ENCODE measurements at regions not wholly inside any gene's neighbourhood (a gene's known extent, or its start where the extent isn't known, plus 50 kb on each side); places are given as distances from the start of the nearest gene placed in this dataset.
"Not testable (repeated sequence)": the region's sequence is repeated elsewhere in the genome, so short reads cannot be mapped to it uniquely, and the experiment has no call there.

GRCh38 chr2:103365071-103365470 lies 603.2 kb downstream of the TMEM182 start:
- DNase-seq (ENCODE audit: low read depth in 2 of 2): no peak

GRCh38 chr2:103367877-103368276 lies 606.0 kb downstream of the TMEM182 start:
- DNase-seq (ENCODE audit: low read depth in 2 of 2): no peak

DNA sequence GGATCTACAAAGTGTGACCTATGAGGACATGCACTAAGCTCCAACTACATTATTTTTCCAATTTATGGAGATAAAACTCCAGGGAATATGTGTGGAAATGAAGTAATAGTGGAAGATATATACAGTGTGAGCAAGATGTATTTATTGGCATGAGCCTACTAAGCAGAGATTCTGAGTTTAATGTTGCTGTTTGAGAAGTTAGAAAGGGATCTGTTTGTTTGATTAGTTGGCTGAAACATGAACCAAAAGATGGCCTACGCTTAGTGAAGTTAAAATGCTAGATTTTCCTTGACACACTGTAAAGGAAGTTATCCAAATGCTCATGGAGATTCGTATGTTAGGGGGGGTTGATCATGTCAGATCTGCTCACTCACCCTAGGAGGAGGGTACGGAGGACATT lies 621.7 kb downstream of the TMEM182 start:
- no peak for DNase-seq (ENCODE audit: low read depth in 2 of 2)

GRCh38 chr2:103386872-103387271 lies 625.0 kb downstream of the TMEM182 start:
- DNase-seq (ENCODE audit: low read depth in 2 of 2): no peak

- no peak for DNase-seq (ENCODE audit: low read depth in 2 of 2)
Observed at GRCh38 chr2:103387888-103388287, 626.1 kb downstream of the TMEM182 start.

- DNase-seq (ENCODE audit: low read depth in 2 of 2): no peak
Observed at GRCh38 chr2:103396152-103396551, 634.3 kb downstream of the TMEM182 start.

DNA sequence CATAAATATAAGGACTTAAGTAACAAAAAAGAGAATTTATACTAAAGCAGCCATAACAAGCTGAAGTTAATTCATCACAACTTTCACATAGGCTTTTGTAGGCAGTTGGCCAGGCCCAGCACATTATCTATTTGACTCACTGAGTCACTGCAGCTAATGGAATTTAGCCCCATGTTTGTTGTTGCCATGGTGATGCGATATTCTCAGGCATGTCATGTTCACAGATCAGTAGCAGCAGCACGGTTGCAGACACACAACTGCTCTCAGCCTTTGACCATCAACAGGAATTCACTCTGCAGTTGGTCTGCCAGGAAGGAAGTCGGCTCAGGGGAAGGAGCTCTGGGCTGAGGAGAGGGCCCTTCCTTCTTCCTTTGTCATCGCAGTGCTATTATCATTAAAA lies 639.8 kb downstream of the TMEM182 start:
- peak; percentile 20 for DNase-seq (ENCODE audit: low read depth in 2 of 2)

- DNase-seq (ENCODE audit: low read depth in 2 of 2): no peak
Observed at GRCh38 chr2:103402336-103402735, 640.5 kb downstream of the TMEM182 start.

GRCh38 chr2:103402944-103403343 lies 641.1 kb downstream of the TMEM182 start:
- DNase-seq (ENCODE audit: low read depth in 2 of 2): no peak

- DNase-seq (ENCODE audit: low read depth in 2 of 2): not testable (repeated sequence)
Observed at GRCh38 chr2:103403388-103403787, 641.6 kb downstream of the TMEM182 start.

GRCh38 chr2:103410221-103410620 lies 648.4 kb downstream of the TMEM182 start:
- no peak for DNase-seq (ENCODE audit: low read depth in 2 of 2)

GRCh38 chr2:103419506-103419905 lies 657.7 kb downstream of the TMEM182 start:
- DNase-seq (ENCODE audit: low read depth in 2 of 2): no peak

DNA sequence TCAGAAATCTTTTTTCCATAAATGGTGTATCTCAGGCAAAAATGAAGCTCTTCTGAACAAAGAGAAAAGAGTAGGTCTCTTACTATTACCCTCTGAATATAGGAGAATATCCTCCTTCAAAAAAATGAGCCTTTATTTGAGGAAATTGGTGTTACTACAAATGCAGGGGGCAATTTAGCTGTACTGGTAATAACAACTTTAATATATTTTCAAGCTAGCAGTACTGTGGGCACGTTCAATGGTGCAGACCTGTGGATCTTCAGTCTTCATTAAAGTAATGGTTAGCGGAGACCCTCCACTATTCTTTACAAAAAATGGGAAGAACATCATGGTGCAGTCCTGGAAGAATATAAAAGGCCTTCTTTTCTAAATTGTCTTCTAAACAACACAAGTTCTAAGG lies 661.3 kb downstream of the TMEM182 start:
- no peak for DNase-seq (ENCODE audit: low read depth in 2 of 2)

DNA sequence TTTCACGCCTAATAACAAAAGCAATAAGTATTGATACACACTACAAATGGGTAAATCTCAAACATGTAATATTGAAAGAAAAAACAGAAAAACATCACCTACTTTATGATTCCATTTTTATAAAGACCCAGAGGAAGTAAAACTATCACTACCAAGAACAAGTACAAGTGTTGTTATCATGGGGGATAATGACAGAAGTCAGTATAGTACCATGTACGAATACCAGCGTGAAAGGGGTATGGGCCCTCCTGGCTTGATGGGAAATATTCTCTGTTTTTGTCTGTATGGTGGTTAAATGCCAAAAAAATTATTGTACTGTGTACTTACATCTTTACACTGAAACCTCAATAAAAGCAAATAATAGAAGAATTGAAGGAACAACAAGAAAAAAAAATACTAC lies 665.7 kb downstream of the TMEM182 start:
- no peak for DNase-seq (ENCODE audit: low read depth in 2 of 2)

GRCh38 chr2:103430191-103430590 lies 668.4 kb downstream of the TMEM182 start:
- DNase-seq (ENCODE audit: low read depth in 2 of 2): no peak

GRCh38 chr2:103435010-103435409 lies 673.2 kb downstream of the TMEM182 start:
- no peak for DNase-seq (ENCODE audit: low read depth in 2 of 2)

GRCh38 chr2:103437161-103437560 lies 675.3 kb downstream of the TMEM182 start:
- DNase-seq (ENCODE audit: low read depth in 2 of 2): no peak

DNA sequence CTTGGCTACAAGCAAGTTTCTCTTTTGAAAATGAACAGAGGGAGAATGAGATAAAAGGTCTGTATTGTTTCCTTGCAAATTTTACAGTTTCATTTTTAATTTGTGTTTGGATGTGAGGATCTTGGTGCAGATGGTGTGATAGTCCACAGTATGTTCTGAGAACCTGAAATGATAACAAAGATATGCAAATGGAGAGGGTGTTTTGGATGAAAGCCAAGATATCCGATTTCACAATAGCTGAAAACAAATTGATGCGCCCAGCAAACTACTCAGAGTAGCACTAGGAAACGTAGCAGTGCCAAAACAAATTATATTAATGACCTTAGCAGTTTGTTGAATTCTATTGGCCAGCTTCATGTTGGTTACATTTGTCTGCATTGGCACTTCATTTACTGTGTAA lies 683.5 kb downstream of the TMEM182 start:
- no peak for DNase-seq (ENCODE audit: low read depth in 2 of 2)

DNA sequence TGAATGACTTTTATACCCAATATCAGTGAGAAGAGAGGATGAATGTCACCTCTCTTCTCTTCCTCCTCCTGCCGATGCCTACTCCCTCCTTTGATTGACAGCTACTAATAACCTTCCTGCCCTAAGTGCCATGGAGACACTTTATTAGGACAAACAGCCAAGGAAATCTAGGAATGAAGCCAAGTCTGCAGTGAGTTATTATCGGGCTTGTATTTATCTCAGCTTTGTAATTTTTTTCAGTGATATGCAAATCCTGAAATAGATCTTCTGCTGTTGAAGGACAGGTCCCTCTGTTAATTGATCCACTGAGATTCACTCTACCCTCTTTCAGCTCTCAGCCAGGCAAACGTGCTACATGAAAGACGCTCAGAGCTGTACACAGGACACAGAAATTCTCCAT lies 686.7 kb downstream of the TMEM182 start:
- no peak for DNase-seq (ENCODE audit: low read depth in 2 of 2)

GRCh38 chr2:103451283-103451682 lies 689.5 kb downstream of the TMEM182 start:
- no peak for DNase-seq (ENCODE audit: low read depth in 2 of 2)

DNA sequence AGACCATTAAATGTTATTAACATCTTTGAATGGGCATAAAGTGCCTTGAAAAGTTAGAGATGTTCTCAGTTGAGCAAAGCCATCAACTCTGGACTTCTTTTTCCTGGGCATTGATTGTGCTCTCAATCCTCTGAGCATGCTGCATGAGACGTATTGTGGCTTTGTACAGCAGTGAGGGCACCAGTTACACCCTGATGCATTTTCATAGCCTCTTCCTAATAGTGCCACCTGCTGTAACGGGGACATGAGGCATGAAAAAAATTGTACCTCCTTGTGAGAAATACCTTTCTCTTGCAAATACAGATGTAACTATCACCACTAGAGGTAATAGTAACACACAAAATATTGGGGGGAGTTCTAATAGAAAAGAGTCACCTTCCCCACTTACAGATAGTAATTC lies 697.5 kb downstream of the TMEM182 start:
- DNase-seq (ENCODE audit: low read depth in 2 of 2): no peak

DNA sequence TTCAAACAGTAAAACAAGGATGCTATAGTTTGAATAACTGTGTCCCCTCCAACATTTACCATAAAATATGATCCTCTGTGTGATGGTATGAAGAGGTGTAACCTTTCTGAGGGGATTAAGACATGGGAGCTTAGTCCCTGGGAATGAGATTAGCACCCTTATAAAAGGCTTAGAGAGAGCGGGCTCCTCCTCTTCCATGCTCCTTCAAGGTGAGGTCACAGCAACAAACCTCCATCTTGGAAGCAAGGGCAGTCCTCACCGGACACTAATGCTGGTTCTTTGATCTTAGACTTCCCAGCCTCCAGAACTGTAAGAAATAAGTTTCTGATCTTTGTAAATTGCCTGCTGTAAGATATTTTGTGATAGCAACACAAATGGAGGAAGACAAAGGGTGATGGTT lies 700.3 kb downstream of the TMEM182 start:
- DNase-seq (ENCODE audit: low read depth in 2 of 2): no peak

GRCh38 chr2:103462712-103463111 lies 700.9 kb downstream of the TMEM182 start:
- DNase-seq (ENCODE audit: low read depth in 2 of 2): no peak

GRCh38 chr2:103464831-103465230 lies 703.0 kb downstream of the TMEM182 start:
- DNase-seq (ENCODE audit: low read depth in 2 of 2): no peak

DNA sequence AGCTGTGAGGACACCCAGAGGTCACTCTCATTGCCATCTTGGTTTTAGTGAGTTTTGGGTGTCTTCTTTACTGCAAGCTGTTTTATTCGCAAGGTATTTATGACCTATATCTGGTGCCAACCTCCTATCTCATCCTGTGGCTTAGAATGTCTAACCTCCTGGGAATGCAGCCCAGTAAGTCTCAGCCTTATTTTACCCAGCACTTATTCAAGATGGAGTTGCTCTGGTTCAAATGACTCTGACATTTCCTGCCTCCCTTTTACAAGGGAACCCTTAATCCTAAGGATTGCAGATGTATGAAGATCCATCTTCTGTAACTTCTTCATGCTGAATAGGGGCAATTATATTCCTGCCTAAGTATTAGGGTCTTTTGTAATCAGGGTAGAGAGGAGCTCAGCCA lies 708.0 kb downstream of the TMEM182 start:
- DNase-seq (ENCODE audit: low read depth in 2 of 2): no peak

All from fibroblast of skin of left quadriceps (primary cell).